DMS79 (cell line): ENCODE measurements at regions not wholly inside any gene's neighbourhood (a gene's known extent, or its start where the extent isn't known, plus 50 kb on each side); places are given as distances from the start of the nearest gene placed in this dataset.
"Not testable (repeated sequence)": the region's sequence is repeated elsewhere in the genome, so short reads cannot be mapped to it uniquely, and the experiment has no call there.

Source experiments
- DNase-seq: peaks from one replicate; lab custom pipeline; 2025; lab: John Stamatoyannopoulos, UW

DNA sequence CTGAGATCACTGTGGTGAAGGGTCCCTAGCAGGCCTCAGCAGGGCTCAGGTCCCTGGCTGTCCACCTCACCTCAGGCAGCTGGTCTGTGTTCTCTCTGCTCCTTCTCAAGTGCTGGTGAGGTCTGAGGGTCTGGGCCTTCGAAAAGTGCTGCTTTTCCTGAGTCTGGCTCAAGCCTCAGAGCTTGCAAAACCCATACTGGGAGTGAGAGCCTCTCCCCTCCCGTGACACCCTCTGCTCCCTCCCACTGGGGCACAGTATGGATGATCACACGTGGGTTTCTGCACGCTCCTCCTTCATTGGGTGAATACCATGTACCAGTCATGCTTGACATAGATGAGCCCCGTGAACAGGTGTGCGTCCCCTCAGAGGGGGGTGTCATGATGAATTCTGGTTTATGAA is 73.3 kb upstream of the WASF3 start:
- no peak for DNase-seq

DNA sequence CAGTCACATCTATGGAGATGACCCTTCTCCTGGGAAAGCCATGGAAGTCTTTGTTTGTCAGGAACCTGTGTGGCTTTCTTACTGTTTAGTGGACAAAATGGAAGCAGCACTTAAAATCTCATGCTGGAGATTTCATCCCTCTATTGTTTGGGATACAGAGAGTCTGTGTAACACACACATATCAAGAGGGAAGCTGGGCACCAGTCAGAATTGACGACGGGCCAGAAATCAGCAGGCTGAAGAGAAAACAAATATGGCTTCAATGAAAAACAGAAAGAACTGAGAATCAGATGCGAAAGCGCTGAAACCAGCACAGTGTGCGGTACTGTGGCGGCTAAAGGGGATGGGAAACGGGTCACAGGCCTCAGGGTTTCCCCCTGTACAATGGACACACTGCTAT is 72.2 kb upstream of the WASF3 start:
- no peak for DNase-seq

DNA sequence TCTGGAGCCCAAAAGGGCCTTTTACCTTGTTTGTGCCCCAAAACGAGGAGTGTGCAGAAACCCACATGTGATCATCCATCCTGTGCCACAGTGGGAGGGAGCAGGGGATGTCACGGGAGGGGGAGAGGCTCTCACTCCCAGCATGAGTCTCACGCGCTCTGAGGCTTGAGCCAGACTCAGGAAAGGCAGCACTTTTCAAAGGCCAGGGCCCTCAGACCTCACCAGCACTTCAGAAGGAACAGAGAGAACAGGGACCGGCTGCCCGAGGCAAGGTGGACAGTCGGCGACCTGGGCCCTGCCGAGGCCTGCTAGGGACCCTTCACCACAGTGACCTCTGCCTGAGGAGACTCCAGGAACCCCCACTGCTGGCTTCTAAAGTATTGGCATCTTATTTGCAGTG is 71.7 kb upstream of the WASF3 start:
- DNase-seq = no peak

DNA sequence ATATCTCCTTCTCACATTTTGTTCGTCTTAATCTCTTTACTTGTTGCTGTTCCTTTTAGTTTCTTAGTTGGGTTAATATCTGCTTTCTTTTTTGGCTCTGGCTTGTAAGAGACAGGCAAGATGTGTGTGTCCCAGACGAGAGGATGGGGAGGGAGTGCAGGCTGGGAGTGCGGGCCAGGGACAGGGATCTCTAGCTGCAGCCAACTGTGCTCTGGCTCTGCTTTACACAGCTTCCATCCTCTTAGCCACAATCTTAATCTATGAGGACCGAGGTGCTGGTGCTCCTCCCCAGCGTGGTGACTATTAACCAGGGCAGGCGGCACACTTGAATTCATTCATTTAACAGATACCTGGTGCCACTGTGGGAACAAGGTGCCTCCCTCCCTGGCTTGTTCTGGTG is 70.9 kb upstream of the WASF3 start:
- DNase-seq = no peak

DNA sequence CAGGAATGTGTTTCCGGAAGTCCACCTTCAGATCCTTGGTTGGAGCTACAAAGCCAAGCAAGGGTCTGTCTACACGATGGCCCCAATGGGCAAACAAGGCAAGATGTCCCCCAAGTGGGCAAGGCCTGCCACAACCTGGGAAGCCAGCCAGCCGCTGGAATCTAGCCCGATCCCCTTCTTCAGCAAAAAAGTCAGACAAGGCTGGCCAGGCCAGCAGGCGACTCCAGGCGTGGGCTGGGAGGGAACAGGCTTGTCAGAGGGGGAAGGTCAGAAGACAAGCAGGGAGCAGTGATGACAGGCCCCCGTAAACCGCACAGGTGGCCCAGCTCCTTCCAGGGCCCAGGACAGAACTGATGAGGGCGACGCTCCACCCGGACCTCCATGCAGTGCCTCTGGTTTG is 69.7 kb upstream of the WASF3 start:
- no peak for DNase-seq

DNA sequence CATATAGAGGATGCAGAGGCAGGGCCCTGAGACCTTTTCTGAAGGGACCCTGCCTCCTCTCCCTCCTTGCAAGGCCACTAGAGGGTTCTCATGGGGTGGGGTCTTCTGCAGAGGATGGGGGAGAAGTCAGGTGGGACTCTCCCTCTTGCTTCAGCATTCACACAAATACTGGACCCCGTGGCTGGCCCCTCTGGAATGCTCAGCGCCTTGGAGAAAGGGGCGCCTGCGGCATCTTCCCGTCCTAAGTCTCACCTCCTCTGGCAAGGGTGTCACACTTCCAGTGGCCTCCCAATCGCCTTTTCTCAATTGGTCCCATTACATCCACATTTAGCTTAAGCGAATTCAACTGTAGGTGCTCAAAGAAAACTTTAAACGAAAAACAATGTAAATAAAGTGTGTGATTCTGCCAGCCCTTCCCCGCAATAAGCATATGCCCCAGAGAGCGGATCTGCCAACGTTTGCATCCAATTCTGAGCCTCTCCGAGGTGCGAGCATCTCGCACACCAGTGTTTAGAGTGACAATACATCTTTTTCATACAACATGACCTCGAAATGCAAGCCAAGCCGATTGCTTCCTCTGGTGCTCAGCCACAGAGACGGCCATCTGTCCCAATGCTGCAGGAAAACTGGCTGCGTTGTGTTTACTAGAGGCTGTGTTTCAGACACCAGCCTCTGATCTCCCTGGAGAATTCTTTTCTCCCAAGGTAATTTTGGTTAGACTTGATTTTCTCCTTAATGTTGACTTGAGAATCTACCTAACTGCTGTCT is 69.1 kb upstream of the WASF3 start:
- no peak for DNase-seq

DNA sequence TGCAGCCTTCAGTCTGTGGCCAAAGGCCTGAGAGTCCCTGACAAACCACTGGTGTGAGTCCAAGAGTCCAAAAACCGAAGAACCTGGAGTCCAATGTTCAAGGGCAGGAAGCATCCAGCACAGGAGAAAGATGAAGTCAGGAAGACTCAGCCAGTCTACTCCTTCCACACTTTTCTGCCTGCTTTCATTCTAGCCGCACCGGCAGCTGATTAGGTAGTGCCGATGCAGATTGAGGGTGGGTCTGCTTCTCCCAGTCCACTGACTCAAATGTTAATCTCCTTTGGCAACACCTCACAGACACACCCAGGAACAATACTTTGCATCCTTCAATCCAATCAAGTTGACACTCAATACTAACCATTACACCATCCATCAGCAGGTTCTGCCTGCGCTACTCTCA is 65.2 kb upstream of the WASF3 start:
- DNase-seq = not testable (repeated sequence)

DNA sequence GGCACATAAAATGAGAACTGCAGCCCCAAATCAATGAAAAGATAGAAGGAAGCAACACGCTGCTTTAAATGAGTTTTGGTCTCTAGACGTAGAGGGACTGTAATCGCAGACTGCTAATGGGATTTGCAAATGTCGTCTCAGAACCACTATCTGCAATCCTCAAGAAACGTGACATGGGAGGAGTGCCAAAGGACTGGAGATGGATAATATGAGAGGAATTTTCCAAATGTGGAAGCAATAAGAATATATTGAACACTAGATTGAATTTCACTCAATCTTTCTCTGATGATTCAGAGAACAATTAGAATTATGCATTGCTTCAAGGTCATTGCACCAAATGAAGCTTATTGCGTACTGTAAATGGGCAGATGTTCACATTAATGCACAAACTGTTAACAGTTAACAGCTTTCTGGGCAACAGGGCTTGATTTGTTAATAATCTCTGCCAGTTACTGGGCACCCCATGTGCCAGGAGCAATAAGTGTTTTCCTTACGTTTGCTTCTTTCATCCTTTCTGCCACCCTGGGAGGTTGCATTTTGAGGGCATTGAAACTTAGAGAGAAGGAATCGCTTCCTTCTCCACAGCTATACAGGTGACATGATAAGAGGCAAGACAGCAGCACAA is 62.8 kb upstream of the WASF3 start:
- no peak for DNase-seq

DNA sequence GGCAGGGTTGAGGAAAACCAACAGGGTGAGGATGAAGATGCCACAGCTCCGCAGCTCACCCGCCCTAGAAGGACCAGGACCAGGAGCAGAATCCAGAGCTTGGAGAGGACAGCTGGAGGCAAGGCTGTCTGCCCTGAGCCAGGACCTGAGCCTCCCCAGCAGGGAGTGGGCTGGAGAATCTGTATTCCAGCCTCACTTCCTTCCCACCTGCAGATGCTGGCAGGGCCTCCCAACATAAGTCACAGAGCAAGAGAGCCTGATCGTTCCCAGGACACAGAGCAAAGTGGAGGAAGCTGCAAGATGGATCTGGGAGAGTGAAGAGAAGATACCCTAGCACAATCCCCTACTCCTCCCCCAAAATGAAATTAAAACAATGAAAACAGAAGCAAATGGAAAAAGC is 61.7 kb upstream of the WASF3 start:
- no peak for DNase-seq

DNA sequence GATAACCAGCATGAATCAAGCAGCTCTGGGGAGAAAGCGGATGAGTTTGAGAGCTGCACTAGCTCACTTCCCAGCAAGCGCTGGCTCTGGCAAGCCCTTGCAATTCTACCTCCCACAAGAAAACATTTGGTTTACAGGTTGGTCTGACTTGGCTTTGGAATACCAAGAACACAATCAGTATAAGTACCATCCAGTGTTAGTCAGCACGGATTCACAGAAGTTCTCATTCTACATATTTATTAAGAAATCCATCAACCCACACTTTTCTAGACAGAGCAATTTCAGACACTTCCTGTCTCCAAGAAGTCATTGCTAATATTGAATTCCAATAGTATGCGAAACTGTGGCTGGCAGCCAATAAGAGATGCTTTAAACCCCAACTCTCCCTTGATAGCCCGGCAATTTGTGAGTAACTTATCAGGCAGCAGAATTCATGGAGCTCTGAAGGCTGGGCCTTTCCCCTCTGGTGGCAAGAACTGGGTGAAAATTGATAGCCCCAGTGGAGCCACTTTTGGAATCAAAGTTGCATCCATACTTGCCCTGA is 59.4 kb upstream of the WASF3 start:
- DNase-seq = no peak

DNA sequence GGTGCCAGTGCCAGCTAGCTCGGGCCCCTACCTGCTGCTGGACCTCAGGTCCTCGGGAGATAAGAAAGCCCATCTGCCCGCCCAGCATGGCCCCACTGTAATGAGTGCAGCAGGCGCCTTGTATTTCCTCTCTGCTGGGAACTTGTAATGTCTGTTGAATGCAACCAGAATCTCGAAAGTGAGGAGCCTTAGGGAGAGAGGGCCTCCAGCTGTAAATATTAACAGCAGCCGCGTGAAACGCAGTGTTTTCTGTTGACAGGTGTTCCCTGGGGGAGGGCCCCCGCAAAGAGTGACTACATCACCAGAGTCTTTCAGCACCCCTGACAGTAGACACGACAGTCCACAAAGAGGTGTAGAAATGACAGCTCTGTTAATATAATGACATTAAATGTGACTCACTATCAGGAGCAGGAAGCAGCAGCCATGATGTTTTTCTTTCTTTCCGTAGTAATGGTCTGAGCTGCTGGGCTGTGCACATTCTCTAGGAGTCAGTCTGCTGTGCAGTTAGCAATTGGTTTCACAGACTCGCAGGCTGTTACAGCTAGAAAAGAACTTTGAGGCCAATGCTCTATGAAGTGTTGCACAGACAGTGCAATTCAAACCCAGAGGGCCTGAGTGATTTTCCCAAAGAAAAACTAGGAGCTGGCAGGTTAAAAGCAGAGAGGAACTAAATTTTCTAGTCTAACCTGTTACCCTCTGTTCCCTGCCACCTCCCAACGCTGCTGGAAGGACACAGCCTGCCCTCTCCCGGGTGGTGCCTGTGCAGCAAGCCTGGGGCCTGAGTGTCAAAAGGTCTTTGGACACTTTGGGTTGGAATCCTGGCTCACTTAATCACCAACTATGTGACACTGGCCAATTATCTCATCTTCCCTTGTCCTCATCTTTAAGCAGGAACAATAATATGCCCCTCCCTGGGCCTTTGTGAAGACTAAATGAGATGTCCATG is 58.6 kb upstream of the WASF3 start:
- DNase-seq = no peak

DNA sequence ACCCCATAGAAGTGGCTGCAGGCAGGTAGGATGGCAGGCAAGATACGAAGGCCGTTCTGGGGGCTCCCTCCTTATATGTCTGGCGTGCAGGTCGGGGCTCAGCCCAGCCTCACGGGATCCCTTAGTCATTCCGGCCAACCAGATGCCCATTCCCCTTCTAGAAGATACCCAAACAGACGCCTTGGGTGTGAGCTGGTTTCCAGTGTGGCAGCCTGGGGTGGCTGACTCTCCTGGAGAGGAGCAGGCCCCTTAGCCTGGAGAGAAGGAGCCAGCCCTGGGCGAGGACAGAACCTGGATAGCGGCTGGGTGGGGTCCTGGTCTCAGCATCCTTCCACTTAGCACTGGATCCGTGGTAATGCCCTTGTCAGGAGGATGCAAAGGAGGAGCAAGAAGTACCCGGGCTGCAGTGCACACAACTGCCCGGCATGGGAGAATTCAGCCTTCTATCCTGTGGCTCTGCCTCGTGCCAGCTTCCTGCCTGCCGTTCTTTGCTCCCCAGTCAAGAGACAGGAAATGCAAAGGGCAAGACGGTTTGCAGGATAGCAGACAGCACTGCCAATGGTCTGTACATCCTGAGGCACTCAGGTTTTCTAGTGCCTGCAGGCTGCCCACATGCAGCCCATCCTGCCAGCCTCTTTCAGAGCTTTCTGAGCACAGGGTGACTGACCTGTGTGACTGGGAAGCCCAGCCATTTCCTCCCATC is 56.7 kb upstream of the WASF3 start:
- DNase-seq = no peak

DNA sequence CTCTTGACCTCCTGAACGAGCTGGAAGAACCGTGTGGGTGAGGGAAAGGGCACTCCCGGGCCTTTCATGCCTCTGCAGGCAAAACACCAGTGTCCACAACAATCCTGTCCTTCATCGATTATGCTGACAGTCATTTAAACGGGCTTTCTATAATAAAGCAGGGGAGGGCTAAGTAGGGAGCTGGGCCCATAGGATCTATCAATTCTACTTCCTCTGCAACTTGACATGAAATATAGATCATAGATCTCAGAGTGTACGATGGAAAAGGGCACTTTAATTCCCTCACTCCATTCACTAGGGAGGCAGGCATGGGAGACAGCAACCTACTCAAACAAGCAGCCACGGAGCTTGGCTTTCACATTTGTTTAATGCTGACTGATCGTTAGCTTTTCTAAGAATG is 55.8 kb upstream of the WASF3 start:
- no peak for DNase-seq

DNA sequence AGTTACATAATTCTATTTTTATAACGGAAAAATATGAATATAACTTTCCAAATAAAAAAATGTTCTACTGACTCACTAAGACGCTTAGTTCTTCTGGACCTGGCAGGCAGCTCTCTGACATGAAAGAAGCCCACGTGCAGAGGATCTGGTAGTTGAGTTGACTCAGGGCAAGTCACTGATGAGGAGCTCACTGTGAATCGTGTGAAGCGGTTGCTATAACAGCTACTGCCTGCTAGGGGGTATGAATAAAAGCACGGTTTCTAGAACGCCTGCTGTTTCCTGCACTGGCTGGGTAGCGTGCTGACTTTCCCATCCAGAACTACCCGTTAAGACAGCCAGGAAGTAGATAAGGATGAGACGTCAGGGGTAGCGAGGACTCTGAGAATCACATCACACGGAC is 54.7 kb upstream of the WASF3 start:
- DNase-seq = no peak

DNA sequence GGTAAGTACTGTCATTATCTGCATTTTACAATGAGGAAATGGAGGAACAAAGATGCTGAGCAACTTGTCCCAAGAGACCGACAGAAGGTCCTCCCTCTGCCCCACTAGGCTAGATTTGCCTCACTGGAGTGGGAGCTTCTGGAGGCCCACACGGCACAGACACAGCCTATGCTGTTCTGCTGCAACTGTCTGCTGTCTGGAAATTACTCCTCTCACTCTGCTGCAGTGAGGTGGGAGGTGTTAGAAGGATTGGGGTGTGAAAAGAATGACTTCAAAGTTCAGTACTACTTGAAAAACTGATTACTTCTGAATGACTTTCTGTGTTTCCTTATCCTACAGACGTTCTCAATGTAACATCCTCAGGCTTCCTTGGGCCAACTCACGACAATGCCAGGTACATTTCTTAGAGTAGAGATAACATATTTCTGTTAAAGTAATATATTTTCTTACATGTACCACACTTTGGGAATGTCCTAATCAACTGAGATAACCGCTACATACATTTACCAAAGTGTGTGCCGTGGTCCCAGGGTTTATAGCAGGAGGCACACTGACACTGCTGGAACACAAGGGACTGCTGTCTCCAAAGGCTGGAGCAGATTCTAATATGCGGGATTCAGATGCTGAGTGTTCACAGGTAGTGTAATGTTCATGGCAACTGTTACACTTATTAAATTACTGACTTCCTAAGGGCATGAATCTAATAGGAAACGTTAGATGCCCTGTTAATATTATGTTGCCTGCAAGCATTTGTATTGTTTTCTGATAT is 53.5 kb upstream of the WASF3 start:
- no peak for DNase-seq
